ENCODE measurements at regions not wholly inside any gene's neighbourhood (a gene's known extent, or its start where the extent isn't known, plus 50 kb on each side); places are given as distances from the start of the nearest gene placed in this dataset.

- H3K9me2 ChIP-seq (replicated peaks; ENCODE audit: low read depth, low read length) = no peaks in the 10 kb centered on the region
- H3K9me3 ChIP-seq (ENCODE audit: insufficient read depth, low read depth, low read length) = no peaks in the 10 kb centered on the region
- no peak overlapping the region for H2AFZ ChIP-seq (ENCODE audit: low read length)
- H3F3A ChIP-seq (ENCODE audit: low read depth) = no peaks in the 10 kb centered on the region
- TF ChIP-seq, protein P1, sequence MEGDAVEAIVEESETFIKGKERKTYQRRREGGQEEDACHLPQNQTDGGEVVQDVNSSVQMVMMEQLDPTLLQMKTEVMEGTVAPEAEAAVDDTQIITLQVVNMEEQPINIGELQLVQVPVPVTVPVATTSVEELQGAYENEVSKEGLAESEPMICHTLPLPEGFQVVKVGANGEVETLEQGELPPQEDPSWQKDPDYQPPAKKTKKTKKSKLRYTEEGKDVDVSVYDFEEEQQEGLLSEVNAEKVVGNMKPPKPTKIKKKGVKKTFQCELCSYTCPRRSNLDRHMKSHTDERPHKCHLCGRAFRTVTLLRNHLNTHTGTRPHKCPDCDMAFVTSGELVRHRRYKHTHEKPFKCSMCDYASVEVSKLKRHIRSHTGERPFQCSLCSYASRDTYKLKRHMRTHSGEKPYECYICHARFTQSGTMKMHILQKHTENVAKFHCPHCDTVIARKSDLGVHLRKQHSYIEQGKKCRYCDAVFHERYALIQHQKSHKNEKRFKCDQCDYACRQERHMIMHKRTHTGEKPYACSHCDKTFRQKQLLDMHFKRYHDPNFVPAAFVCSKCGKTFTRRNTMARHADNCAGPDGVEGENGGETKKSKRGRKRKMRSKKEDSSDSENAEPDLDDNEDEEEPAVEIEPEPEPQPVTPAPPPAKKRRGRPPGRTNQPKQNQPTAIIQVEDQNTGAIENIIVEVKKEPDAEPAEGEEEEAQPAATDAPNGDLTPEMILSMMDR (conservative IDR thresholded peaks at IDR 0.05; ENCODE audit: low read length) = no peak
- H3K36me3 ChIP-seq (ENCODE audit: insufficient read depth, low read length) = no peaks in the 10 kb centered on the region
- H3K79me2 ChIP-seq (ENCODE audit: insufficient read depth, low read length) = no peaks in the 10 kb centered on the region
- H3K27me3 ChIP-seq (ENCODE audit: insufficient read depth, low read length, poor library complexity, severe bottlenecking) = no peaks in the 10 kb centered on the region
- no peaks in the 10 kb centered on the region for H3K4me1 ChIP-seq (ENCODE audit: insufficient read depth, low read length, poor library complexity, severe bottlenecking)
- no peak overlapping the region for H3K4me2 ChIP-seq (ENCODE audit: low read depth, low read length, poor library complexity, severe bottlenecking)
- no peak overlapping the region for H3K9ac ChIP-seq (ENCODE audit: low read depth, low read length, poor library complexity, severe bottlenecking)
- no peak overlapping the region for H3K4me3 ChIP-seq (ENCODE audit: low read length, poor library complexity, severe bottlenecking)
- no peaks in the 10 kb centered on the region for H4K20me1 ChIP-seq (ENCODE audit: insufficient read depth, low read length, poor library complexity, severe bottlenecking)
Observed at GRCh38 chr5:135138116-135138850, 104.3 kb upstream of the PITX1 start.

DNA sequence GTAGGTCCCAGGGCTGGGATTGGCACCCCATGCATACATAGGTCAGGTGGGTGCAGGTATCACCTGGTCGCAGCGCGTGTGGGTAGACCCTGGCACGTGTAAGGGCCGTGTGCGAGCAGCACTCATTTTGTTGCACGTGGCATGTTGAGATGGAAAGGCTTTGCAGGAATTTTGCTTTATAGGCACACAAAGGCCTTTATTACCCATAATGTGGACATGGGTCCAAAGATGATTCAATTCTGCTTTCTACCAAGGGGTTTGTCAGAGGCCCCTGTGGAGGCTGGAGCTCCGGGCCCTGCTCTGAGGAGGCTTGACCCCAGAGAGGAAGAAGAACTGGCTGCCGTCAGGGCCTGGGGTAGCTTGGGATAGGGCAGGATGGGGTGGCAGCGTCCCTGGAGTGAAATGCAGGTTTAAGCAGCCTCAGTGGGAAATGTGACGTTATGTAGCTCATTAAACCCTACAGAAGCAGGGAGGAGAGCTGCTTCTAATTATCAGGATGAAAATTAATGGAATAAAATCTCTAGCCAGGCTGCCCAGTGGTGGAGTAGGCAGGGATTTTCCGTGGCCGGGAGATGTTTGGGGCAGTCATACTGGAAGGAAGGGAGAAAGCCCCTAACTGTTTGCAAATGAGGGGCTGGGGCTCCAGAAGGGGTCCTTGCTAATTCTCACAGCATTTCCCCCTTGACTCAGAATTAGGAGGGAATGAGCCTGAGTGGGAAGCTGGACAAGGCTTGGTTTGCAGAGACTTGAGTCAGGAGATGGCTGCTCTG is 103.3 kb upstream of the PITX1 start:
- no peak overlapping the region for H3K9ac ChIP-seq (ENCODE audit: low read depth, low read length, poor library complexity, severe bottlenecking)
- no peaks in the 10 kb centered on the region for H3K9me3 ChIP-seq (ENCODE audit: insufficient read depth, low read depth, low read length)
- H3K36me3 ChIP-seq (ENCODE audit: insufficient read depth, low read length) = no peaks in the 10 kb centered on the region
- no peaks in the 10 kb centered on the region for H3K9me2 ChIP-seq (replicated peaks; ENCODE audit: low read depth, low read length)
- H3F3A ChIP-seq (ENCODE audit: low read depth) = no peaks in the 10 kb centered on the region
- TF ChIP-seq, protein P1 (conservative IDR thresholded peaks at IDR 0.05; ENCODE audit: low read length) = no peak
- TF ChIP-seq EZH2phosphoT487 (IDR thresholded peaks at IDR 0.05; ENCODE audit: borderline replicate concordance) = no peak
- H3K4me1 ChIP-seq (ENCODE audit: insufficient read depth, low read length, poor library complexity, severe bottlenecking) = no peaks in the 10 kb centered on the region
- no peaks in the 10 kb centered on the region for H3K27me3 ChIP-seq (ENCODE audit: insufficient read depth, low read length, poor library complexity, severe bottlenecking)
- no peaks in the 10 kb centered on the region for H3K79me2 ChIP-seq (ENCODE audit: insufficient read depth, low read length)
- no peaks in the 10 kb centered on the region for H4K20me1 ChIP-seq (ENCODE audit: insufficient read depth, low read length, poor library complexity, severe bottlenecking)
- H2AFZ ChIP-seq (ENCODE audit: low read length) = no peak overlapping the region
- H3K4me2 ChIP-seq (ENCODE audit: low read depth, low read length, poor library complexity, severe bottlenecking) = no peak overlapping the region
- no peak overlapping the region for H3K4me3 ChIP-seq (ENCODE audit: low read length, poor library complexity, severe bottlenecking)

- Histone ChIP-seq H2AFZ (ENCODE audit: low read length) (no peak overlapping the region), H3K27me3 (ENCODE audit: insufficient read depth, low read length, poor library complexity, severe bottlenecking) (no peaks in the 10 kb centered on the region), H3K36me3 (ENCODE audit: insufficient read depth, low read length) (no peaks in the 10 kb centered on the region), H3K9me2 (replicated peaks; ENCODE audit: low read depth, low read length) (no peaks in the 10 kb centered on the region), H3K4me1 (ENCODE audit: insufficient read depth, low read length, poor library complexity, severe bottlenecking) (no peaks in the 10 kb centered on the region), H4K20me1 (ENCODE audit: insufficient read depth, low read length, poor library complexity, severe bottlenecking) (no peaks in the 10 kb centered on the region), H3K4me3 (ENCODE audit: low read length, poor library complexity, severe bottlenecking) (no peak overlapping the region), H3K4me2 (ENCODE audit: low read depth, low read length, poor library complexity, severe bottlenecking) (no peak overlapping the region), H3K9ac (ENCODE audit: low read depth, low read length, poor library complexity, severe bottlenecking) (no peak overlapping the region), H3K79me2 (ENCODE audit: insufficient read depth, low read length) (no peaks in the 10 kb centered on the region), H3K9me3 (ENCODE audit: insufficient read depth, low read depth, low read length) (no peaks in the 10 kb centered on the region), H3F3A (ENCODE audit: low read depth) (no peaks in the 10 kb centered on the region)
- TF ChIP-seq, protein P1 (conservative IDR thresholded peaks at IDR 0.05; ENCODE audit: low read length) = no peak
- TF ChIP-seq EZH2phosphoT487 (IDR thresholded peaks at IDR 0.05; ENCODE audit: borderline replicate concordance) = no peak
Observed at GRCh38 chr5:135136546-135136945, 102.5 kb upstream of the PITX1 start.
